Breast epithelium (tissue), 4 donors: ENCODE measurements at regions not wholly inside any gene's neighbourhood (a gene's known extent, or its start where the extent isn't known, plus 50 kb on each side); places are given as distances from the start of the nearest gene placed in this dataset.

Experiments
- DNase-seq, 2 donors: peaks; one replicate each; pipeline ENCODE4 v3.0.0-alpha.2; 2019; ENCODE audit warnings: low spot score in 2 of 2
- H3K27ac ChIP-seq, 2 donors: fragments of 200-600 bp; sonication (generic) in 1 of 2; one replicate each; pipeline ENCODE4 v1.5.1; 2016 to 2019; ENCODE audit warnings: mild to moderate bottlenecking in 1 of 2
- H3K27me3 ChIP-seq, 2 donors: fragments of 200-600 bp; sonication (generic) in 1 of 2; one replicate each; pipeline versions ENCODE4 v1.5.1 to v1.6.0; 2017 to 2019; ENCODE audit warnings: control low read depth in 1 of 2, mild to moderate bottlenecking in 1 of 2
- H3K36me3 ChIP-seq: fragments of 200-600 bp; one replicate; pipeline ENCODE4 v1.5.1; 2019
- H3K4me1 ChIP-seq, 2 donors: fragments of 200-600 bp; sonication (generic); one replicate each; pipeline ENCODE4 v1.5.1; 2016 to 2019; ENCODE audit warnings: control low read depth in 1 of 2
- H3K4me3 ChIP-seq, 3 donors: fragments of 200-600 bp; sonication (generic); 1 replicate in 2 of 3; 2 replicates in 1 of 3; pipeline ENCODE4 v1.5.1; 2016 to 2019; ENCODE audit warnings: mild to moderate bottlenecking in 3 of 3, moderate library complexity in 2 of 3
- H3K9me3 ChIP-seq, 2 donors: fragments of 200-600 bp; sonication (generic) in 1 of 2; one replicate each; pipeline ENCODE4 v1.5.1; 2016 to 2019; ENCODE audit warnings: control low read depth in 1 of 2
- POLR2A ChIP-seq: fragments of 450-650 bp; IDR thresholded peaks from one replicate; pipeline ENCODE4 v1.6.1; 2016; ENCODE audit warnings: antibody characterized with exemption, mild to moderate bottlenecking, moderate library complexity
- POLR2AphosphoS5 ChIP-seq, 3 donors: sonication (generic); formaldehyde crosslinking; IDR thresholded peaks; one replicate each; pipeline ENCODE4 v1.6.1; 2017; ENCODE audit warnings: antibody characterized with exemption in 3 of 3
- intact Hi-C: fragments of 100-400 bp; cut with DNase I; formaldehyde crosslinking; loops from one replicate; pipeline ENCODE4 v1.15.1; 2023; ENCODE audit warnings: low total_unique reads
- TF ChIP-seq, protein P1 (sequence below), 3 donors: fragments of 450-650 bp; IDR thresholded peaks; one replicate each; pipeline ENCODE4 v1.5.1; 2016 to 2017; ENCODE audit warnings: antibody characterized with exemption in 3 of 3, mild to moderate bottlenecking in 3 of 3, moderate library complexity in 3 of 3

DNA sequence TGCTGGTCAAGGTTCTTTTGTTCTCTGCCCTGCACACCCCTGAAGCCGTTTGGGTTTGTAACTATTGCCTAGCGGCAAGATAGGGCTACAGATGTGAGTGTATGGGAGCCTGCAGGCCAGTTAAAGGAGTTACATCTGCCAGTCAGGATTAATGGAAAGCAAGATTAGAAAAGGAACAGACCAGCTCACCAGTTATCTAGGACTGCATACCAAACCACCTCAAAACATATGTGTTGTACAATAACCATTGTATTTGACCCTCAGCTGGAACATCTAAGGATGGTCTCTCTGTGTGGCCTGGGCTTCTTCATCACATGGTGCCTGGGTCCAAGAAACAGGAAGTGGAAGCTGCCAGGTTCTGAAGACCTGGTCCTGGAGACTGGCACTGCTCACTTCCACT lies 52.5 kb upstream of the FBXO28 start:
- intact Hi-C loops, result no loop called here
- no peak overlapping the region for H3K4me3 ChIP-seq
- H3K4me1 ChIP-seq, result no peaks in the 10 kb centered on the region
- H3K9me3 ChIP-seq, result peaks cover 0 to 5% of the 10 kb centered on the region in 2 donors
- no peak overlapping the region for H3K27ac ChIP-seq
- no peaks in the 10 kb centered on the region for H3K36me3 ChIP-seq
- DNase-seq, result no peak
- TF ChIP-seq, protein P1, sequence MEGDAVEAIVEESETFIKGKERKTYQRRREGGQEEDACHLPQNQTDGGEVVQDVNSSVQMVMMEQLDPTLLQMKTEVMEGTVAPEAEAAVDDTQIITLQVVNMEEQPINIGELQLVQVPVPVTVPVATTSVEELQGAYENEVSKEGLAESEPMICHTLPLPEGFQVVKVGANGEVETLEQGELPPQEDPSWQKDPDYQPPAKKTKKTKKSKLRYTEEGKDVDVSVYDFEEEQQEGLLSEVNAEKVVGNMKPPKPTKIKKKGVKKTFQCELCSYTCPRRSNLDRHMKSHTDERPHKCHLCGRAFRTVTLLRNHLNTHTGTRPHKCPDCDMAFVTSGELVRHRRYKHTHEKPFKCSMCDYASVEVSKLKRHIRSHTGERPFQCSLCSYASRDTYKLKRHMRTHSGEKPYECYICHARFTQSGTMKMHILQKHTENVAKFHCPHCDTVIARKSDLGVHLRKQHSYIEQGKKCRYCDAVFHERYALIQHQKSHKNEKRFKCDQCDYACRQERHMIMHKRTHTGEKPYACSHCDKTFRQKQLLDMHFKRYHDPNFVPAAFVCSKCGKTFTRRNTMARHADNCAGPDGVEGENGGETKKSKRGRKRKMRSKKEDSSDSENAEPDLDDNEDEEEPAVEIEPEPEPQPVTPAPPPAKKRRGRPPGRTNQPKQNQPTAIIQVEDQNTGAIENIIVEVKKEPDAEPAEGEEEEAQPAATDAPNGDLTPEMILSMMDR (IDR thresholded peaks at IDR 0.05), result no peak
- TF ChIP-seq POLR2AphosphoS5 (IDR thresholded peaks at IDR 0.05) (no peak), POLR2A (no peak)
- no peaks in the 10 kb centered on the region for H3K27me3 ChIP-seq

DNA sequence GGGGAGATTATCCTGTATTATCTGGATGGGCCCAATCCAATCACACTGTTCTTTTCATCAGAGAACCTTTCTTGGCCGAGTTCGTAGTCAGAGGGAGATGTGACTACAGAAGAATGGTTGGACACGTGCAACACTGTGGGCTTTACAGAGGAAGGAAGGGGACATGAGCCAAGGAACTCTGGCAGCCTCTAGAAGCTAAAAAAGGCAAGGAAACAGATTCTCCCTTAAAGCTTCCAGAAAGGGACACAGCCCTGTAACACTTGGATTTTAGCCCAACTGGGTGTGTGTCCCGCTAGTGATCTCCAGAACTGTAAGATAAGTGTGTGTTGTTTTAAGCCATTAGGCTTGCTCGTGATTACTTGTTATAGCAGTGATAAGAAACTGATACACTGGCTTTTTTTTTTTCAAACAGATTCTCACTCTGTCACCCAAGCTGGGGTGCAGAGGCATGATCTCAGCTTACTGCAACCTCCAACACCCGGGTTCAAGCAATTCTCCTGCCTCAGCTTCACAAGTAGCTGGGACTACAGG lies 53.9 kb upstream of the FBXO28 start:
- no peak overlapping the region for H3K27ac ChIP-seq
- H3K4me3 ChIP-seq, result no peak overlapping the region
- H3K4me1 ChIP-seq, result no peaks in the 10 kb centered on the region
- TF ChIP-seq POLR2AphosphoS5 (IDR thresholded peaks at IDR 0.05) (no peak), POLR2A (no peak)
- TF ChIP-seq, protein P1 (IDR thresholded peaks at IDR 0.05), result no peak
- no peak for DNase-seq
- H3K27me3 ChIP-seq, result no peaks in the 10 kb centered on the region
- H3K9me3 ChIP-seq, result peaks cover 0 to 5% of the 10 kb centered on the region in 2 donors
- intact Hi-C loops, result no loop called here
- no peaks in the 10 kb centered on the region for H3K36me3 ChIP-seq

GRCh38 chr1:224058303-224058702 lies 55.6 kb upstream of the FBXO28 start:
- intact Hi-C loops, result no loop called here
- no peak for DNase-seq
- no peaks in the 10 kb centered on the region for H3K4me1 ChIP-seq

GRCh38 chr1:224057461-224058199 lies 56.3 kb upstream of the FBXO28 start:
- TF ChIP-seq, protein P1 (IDR thresholded peaks at IDR 0.05), result no peak
- TF ChIP-seq POLR2A (no peak), POLR2AphosphoS5 (IDR thresholded peaks at IDR 0.05) (no peak)

More at GRCh38 chr1:224058303-224058702, 55.6 kb upstream of the FBXO28 start:
- Histone ChIP-seq H3K4me3 (no peak overlapping the region), H3K9me3 (peaks cover 0 to 5% of the 10 kb centered on the region in 2 donors), H3K27me3 (no peaks in the 10 kb centered on the region), H3K36me3 (no peaks in the 10 kb centered on the region), H3K27ac (no peak overlapping the region)
- TF ChIP-seq POLR2AphosphoS5 (IDR thresholded peaks at IDR 0.05) (no peak), POLR2A (no peak)
- TF ChIP-seq, protein P1 (IDR thresholded peaks at IDR 0.05), result no peak

GRCh38 chr1:224054611-224055010 lies 59.3 kb upstream of the FBXO28 start:
- Histone ChIP-seq H3K27ac (no peak overlapping the region), H3K4me1 (no peaks in the 10 kb centered on the region), H3K9me3 (no peaks in the 10 kb centered on the region), H3K27me3 (no peaks in the 10 kb centered on the region), H3K4me3 (no peak overlapping the region), H3K36me3 (no peaks in the 10 kb centered on the region)
- TF ChIP-seq POLR2AphosphoS5 (IDR thresholded peaks at IDR 0.05), result no peak
- no peak for TF ChIP-seq POLR2A
- TF ChIP-seq, protein P1 (IDR thresholded peaks at IDR 0.05), result no peak
- DNase-seq, result no peak
- intact Hi-C loops, result no loop called here

More at GRCh38 chr1:224057461-224058199, 56.3 kb upstream of the FBXO28 start:
- no peak for DNase-seq
- intact Hi-C loops, result no loop called here
- H3K4me1 ChIP-seq, result no peaks in the 10 kb centered on the region
- H3K36me3 ChIP-seq, result no peaks in the 10 kb centered on the region
- no peaks in the 10 kb centered on the region for H3K27me3 ChIP-seq
- H3K27ac ChIP-seq, result no peak overlapping the region
- peaks cover 0 to 5% of the 10 kb centered on the region in 2 donors for H3K9me3 ChIP-seq
- H3K4me3 ChIP-seq, result no peak overlapping the region
